Hematopoietic multipotent progenitor cell (in vitro differentiated cells): ENCODE measurements at regions not wholly inside any gene's neighbourhood (a gene's known extent, or its start where the extent isn't known, plus 50 kb on each side); places are given as distances from the start of the nearest gene placed in this dataset.

Source experiments
- DNase-seq, 3 donors: peaks; one replicate each; pipeline ENCODE4 v3.0.0-alpha.2; 2011 to 2015; ENCODE audit warnings: low read depth in 2 of 3, low spot score in 2 of 3

DNA sequence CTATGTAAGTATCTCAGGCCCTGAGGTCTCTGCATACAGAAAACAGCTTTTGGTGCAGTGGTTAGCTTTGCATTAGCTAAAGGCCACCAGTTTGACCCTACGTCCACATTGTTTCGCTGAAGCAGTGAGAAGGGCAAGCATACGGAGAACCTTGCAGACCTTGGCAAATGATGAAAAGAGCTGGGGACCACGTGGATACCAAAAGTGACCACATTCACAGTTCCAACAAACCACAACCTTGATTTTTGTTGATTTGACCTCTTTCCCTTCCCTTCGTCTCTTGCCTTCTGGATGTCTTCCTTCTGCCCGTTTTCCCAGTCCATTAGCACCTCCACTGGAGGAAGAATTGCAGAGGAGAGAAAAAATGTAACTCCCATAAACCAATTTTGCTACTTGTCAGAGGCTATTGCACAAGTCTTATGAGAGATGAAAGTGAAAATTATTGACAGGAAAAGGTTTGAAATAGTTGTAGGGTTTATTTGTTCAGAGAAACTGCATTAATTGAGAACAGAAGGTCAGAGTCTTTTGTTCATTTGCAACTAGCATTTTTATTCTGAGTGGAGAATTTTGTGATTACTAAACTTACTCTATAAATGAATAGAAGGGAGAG, 293.9 kb upstream of the HTR2A start:
- no peak for DNase-seq

DNA sequence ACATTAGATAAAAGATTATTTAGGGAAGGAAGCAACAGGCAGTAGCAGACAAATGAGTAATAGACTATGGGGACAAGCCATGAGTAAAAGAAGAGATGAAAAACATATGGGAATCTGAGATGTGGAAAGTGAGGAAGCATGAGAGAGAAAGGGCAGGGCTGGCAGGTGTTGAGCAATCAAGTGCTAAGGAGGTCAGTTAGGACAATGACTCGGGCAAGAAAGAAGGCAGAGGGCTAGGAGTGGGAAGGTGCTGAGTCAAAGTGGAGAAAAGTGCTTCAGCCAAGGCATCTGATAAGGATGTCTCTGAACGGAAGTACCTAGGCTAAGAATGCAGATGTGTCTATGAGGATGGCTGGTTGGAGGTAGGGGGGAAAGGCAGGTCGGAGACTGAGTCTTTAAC, 291.9 kb upstream of the HTR2A start:
- no peak for DNase-seq

DNA sequence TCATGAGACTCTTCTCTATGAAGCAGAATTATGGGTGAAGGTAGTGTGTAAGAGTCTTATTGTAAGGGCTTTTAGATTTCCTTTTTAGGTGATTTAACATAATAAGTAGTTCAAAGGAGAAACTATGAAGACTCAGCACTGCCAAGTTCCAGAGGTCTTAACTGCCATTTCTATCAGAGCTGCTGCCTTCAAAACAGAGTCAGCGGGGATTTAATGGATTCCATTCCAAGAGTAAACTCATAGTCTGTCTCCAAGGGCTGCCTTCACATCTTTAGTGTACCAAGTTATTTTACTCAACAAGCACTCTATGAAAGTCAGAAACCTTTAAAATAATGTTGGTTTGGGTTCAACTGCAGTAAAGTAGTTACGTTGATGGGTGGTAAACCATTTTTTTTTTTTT, 289.6 kb upstream of the HTR2A start:
- no peak for DNase-seq

DNA sequence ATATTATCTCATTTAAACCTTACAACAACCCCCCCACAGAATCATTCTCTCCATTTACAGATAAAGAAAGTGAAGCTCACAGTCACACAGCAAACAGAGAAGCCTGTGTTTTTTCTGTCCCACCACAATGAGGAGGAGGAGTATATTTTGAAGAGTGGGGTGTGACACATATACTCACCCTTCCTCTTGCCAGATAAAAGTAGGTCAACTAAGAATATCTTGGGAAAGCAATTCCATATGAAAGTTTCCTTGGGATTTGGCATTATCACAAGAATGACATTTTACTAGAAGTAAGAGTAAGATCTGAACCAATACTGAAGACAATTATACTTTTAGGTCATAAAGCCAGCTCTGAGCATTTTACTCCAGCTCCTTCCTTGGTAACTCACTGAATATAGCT, 287.5 kb upstream of the HTR2A start:
- no peak for DNase-seq

DNA sequence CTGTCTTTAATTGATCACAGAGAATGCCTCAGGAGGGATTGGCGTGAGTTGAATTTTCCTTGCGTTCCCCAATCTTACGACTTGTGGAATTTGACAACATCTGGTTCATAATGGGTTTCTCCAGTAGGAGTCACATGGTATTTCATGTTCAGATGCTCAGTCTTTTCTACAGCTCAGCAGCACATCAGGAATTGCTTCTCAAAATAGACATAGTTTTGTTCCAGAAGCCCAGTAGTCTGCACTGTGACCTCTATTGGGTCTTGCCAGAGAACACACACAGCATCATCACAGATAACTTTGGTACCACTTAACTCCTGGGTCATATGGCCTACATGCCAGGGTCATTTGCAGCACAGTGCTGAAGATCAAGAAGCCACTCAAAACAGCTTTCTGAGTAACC, 282.5 kb upstream of the HTR2A start:
- no peak for DNase-seq

DNA sequence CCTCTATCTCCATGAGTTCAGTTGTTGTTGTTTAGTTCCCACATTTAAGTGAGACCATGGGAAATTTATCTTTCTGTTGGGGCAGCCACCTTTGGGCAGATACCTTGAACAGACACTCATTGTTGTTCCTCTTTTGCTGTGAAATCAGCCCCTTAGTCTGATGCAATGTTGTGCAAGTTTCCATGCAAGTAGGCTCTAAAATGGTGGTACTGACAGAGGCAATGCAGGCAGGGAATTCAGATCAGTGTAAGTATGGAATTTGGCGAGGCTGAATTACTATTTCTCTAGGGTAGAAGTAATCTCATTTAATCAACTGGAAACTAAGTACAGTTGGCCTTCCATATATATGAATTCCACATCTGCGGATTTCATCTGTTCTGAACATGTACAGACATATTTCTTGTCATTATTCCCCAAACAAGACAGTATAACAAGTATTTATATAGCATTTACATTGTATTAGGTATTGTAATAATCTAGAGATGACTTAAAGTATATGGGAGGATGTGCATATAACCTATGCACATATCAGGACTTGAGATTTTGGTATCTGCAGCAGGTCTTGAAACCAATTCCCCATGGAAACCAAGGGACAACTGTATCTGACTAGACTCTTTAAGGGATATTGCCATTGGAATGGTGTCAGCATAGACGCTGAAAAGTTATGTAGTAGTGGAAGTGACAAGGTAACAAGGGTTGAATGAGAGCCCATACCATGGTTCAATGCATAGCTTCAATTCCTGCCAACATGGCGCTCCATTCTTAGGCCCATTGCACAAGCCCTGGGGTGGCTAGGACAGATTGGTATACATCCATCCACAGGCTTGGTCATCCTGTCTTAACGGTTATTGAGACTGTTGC, 281.5 kb upstream of the HTR2A start:
- DNase-seq = peak in 1 of 3 donors; percentile 5

DNA sequence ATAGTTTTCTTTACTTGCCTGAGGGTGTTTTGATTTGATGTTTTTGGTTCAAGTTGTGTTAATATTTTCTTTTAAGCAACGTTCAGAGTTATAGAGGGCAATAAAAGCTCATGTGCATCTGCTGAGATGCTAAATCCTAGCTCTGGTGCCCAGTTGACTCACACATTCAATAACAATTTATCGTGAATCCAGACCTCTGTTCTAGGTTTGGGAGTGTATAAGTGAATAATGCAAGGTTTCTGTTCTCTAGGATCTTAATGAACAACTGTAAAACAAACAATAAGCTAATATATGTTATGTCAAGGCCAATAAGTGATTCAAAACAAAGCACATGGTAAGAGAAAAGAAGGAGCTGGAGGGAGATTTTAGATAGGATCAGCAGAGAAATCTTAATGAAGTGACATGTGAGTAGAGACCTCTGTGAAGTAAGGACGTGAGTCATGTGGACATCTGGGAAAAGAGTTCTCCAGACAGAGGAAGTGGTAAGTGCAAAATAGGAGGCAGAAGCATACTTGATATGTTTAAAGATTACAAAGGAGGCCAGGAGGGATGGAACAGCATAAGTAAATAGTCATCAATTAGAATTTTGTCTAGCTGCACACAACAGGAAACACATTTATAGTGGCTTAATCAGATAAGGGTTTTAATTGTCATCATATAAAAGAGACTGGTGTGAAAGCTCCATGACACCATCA, 278.5 kb upstream of the HTR2A start:
- DNase-seq = peak in 2 of 3 donors; percentile 65 to 81

DNA sequence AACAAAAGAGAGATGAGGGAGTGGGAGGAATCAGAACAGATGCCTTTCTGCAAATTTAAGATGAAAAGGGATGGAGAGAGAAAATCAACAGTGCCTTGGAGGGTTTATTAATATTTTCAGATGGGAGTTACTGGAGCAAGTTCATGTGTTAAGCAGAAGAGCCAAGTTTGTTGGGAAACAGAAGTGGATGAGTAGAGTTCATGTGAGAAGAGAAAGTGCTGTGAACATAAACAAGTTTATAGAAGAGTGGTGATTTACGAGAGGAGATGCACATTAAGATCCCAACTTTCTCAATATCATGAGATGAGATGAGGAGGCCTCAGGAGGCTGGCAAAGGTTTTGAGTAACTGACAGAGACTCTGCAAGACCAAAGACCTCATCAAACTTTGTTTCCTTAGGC, 274.1 kb upstream of the HTR2A start:
- DNase-seq = no peak

DNA sequence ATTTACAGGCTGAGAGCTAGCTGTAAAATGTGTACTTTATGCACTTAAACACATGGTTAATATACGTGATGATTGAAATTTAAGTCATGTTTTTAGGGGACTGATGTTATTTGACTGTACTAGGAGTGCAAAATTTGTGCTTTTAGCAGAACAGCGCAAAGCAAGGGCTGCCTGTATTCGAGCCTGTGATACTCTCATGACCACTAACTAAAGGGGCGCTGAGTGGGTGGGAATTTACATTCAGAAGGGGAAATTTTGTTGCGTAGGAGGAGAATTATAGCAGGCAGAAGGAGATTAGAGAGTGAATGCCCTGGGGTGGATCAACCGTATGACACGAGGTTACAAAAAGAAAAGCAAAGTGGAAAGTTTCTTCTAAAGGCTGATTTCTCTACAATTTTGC, 271.8 kb upstream of the HTR2A start:
- DNase-seq = no peak

DNA sequence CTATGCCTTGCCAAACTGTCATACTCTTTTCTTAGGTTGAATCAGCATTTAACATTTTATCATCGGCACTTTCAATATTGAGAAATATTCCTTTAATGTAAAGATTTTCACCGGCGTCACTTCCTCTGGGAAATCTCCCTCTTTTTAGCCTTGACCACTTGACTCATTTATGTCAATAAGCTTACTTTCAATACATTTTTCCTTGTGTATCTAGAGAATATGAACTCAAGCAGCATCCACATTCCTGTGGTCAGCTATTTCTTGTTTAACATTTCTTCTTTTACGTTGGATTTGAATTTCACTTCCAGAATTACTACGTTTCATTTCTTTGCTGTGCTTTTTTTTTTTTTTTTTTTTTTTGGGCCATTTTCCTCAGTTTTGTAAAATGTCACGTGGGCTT, 271.2 kb upstream of the HTR2A start:
- DNase-seq = no peak

DNA sequence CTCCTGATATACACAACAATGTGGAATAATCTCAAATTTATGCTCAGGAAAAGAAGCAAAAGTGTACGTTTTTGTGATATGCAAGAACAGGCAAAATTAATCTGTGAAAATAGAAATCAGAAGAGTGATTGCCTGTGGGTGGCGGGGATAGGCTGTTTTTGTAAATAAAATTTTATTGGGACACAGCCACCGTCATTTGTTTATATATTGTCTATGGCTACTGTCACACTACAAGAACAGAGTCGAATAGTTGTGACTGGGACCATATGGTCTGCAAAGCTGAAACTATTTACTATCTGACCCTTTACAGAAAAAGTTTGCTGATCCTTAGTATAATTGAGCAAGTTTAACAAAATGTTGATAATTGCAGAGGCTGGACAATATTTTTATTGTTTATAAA, 269.5 kb upstream of the HTR2A start:
- DNase-seq = no peak

DNA sequence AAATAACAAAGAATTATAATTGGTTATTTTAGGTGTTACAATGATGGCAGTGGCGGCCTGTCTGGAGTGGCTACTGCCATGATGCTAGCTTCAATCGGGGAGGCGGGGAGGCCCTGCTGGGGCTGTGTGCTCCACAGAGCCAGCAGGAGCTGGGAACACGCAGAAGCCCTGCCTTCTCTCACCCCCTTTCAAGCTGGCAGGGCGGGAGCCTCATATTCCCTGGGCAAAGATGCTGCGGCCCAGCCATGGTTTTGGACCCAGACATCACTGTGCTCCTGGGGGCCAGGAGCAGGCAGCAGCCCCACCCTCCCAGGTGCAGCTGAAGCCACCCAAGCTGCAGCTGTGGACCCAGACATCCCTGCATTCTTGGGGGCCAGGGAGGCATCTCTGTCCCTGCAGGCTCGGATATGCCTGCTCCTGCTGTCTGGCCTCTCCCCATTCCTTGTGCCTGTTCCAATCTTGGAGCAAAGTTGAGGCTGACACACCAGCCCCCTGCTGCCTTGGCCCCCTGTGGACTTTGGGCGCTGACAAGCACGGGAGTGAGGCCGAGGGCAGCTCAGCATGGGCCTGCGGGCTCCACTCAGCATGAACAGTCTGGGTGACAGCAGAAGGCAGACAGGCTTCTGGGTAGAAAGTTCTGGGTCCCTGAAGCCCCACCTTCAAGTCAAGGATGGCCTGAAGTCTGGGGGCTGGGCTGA, 263.1 kb upstream of the HTR2A start:
- no peak for DNase-seq

DNA sequence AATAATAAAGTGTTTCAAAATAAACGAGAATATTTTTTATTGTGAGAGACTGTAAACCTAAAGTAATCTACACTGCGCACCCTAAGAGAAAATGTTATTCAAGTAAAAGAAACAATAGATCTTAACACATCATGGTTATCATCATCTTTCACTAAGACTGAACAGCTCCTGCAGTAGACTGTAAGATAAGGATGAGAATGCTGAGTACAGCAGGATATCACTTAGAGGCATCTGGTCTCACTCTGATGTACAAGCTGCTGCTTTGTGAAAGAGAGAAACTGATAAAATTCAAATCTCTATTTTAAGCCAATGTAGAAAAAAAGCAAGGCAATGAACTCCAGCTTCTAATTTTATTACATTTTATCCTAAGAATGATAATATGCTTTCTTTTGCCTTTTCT, 261.7 kb upstream of the HTR2A start:
- no peak for DNase-seq

DNA sequence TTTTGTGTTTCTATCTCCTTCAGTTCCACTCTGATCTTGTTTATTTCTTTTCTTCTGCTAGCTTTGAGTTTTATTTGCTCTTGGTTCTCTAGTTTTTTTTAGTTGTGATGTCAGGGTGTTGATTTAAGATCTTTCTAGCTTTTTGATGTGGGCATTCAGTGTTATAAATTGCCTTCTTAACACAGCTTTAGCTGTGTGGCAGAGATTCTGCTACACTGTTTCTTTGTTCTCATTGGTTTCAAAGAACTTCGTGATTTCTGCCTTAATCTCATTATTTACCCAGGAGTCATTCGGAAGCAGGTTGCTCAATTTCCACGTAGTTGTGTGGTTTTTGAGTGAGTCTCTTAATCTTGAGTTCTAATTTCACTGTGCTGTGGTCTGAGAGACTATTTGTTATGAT, 251.7 kb upstream of the HTR2A start:
- DNase-seq = no peak

DNA sequence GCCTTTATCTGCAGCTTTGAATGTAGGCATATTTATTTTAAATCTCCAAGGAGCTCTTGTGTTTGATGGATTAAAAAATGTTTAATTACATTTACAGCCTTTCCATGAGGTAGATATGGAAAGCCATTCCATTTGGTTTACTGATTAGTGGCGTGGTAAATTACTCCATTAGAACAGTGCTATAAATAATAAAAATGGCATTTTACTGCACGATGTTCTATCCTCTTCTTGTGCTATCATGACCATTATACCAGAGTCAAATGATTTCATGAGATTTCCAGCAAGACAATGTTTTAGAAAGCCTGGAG, 250.9 kb upstream of the HTR2A start:
- no peak for DNase-seq

DNA sequence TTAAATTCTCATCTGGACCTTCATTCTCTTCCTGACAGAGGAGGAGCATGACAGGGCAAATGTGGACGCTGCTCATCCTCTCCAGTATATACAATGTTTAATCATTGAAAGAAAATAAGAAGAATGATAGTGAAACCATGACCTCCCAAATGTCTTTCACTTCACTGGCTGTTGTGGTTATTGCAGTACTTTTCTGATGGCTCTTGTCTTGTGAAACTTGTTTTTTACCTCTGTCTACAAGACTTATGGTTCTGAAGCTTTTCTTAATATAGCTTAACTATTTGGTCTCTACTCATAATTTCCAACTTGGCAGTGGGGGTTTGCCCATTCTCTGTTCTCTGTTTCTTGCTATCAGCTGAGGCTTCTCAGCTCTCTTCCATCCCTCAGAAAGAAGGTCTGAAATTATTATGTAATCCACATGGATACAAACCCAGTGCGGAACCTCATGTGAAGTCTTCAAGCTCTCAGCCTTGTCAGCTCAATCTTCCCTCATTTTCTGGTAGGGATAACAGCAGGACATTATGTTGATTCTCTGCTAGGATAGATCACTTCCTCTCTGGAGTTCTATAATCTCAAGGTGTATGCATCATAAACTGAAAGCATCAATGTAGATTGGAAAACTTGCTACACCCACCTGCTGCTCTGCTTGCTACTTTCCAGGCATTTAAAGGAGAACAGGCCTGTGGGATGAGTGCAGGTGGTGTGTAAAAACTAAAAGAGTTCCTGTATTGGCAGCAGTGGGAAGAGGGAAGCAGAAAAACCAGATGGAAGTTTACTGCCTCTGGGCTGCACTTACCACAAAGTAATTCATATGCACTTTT, 250.3 kb upstream of the HTR2A start:
- DNase-seq = no peak

DNA sequence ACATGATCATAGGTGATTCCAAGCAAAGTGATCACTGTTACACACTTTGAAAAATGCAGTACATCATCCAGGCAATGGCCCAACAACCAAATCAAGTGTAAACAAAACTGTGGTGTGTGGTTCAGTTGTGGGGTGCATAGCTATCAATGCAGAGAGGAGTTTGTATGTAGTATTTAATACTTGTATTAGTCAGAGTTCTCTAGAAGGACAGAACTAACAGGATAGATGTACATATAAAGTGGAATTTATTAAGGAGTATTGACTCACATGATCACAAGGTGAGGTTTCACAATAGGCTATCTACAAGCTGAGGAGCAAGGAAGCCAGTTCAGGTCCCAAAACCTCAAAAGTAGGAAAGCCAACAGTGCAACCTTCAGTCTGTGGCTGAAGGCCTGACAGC, 249.3 kb upstream of the HTR2A start:
- DNase-seq = no peak

DNA sequence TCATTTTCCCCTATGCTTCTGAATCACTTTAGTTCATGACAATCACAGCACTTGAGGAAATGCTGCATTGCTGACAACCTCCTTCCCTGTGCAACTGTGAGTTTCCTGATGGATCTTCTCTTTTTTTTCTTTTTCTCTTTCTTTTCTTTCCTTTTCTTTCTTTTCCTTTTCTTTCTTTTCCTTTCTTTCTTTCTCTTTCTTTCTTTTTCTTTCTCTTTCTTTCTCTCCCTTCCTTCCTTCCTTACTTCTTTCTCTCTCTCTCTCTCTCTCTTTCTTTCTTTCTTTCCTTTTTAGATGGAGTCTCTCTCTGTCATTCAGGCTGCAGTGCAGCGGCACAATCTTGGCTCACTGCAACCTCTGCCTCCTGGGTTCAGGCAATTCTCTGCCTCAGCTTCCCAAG, 247.9 kb upstream of the HTR2A start:
- DNase-seq = no peak

DNA sequence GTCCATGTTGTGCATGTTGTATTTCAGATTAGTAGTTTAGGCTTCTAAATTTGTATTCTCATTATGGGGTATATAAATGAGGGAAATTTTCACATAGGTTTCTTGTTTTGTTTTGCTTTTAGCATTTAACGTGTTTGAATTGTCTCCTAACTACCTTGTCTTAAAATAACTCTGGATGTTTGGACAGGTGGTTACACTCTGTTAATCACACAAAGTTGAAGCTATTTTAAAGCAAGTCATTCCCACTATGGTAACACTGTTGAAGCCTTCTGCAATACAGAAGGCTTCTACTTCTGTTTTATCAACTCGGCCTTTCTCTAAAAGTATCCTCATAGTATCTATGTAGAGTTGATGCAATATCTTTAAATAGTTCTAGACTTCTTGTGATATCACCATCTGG, 245.3 kb upstream of the HTR2A start:
- DNase-seq = no peak

DNA sequence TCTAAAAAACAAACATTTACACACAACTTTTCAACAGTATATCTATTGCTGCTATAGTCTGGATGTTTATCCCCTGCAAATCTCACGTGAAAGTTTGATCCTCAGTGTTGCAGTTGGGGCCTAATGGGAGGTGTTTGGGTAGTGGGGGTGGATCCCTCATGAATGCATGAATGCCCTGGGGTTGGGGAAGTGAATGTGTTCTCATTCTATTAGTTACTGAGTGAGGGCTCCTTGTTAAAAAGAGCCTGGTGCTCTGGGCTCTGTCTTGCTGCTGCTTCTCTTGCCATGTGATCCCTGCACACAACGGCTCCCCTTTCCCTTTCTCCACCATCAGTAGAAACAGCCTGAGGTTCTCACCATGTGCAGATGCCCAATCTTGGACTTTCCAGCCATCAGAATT, 242.7 kb upstream of the HTR2A start:
- DNase-seq = no peak

DNA sequence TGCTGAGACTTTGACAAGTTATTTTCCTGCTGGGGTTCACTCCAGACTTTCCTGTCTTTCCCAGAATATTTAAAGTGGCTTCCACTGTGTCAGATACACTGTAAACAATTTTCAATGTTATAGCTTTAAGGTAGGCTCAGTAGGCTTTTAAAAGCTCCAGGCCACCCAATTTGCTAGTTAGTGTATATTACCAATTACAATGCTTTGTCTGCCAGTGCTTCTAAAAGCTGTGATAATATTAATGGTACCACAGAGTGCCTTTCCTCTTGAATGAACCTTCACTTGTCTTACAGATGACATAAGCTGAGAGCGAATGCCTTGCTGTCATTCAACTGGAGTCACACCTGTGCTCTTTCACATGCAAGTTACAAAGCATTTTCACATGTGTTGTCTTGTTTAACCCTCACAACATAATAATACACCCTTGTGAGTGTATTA, 239.7 kb upstream of the HTR2A start:
- no peak for DNase-seq
